GM18519 (cell line): ENCODE measurements at regions not wholly inside any gene's neighbourhood (a gene's known extent, or its start where the extent isn't known, plus 50 kb on each side); places are given as distances from the start of the nearest gene placed in this dataset.
"Not testable (repeated sequence)": the region's sequence is repeated elsewhere in the genome, so short reads cannot be mapped to it uniquely, and the experiment has no call there.

Source experiments
- ATAC-seq: cut with Tn5 transposase; IDR thresholded peaks from one replicate; pipeline ENCODE4 v1.9.1; 2021; ENCODE audit warnings: mild to moderate bottlenecking, moderate library complexity; ENCODE audit not compliant: unreplicated experiment, low FRiP score

- ATAC-seq = no peak
These were observed 1568.7 kb upstream of the CELF4 start for GRCh38 chr18:39134255-39134654.

GRCh38 chr18:39127538-39127937 is 1561.9 kb upstream of the CELF4 start:
- not testable (repeated sequence) for ATAC-seq

GRCh38 chr18:39113790-39114189 is 1548.2 kb upstream of the CELF4 start:
- ATAC-seq = no peak

- ATAC-seq = no peak
These were observed 1539.5 kb upstream of the CELF4 start for GRCh38 chr18:39105104-39105503.

- ATAC-seq = no peak
These were observed 1507.4 kb upstream of the CELF4 start for GRCh38 chr18:39072970-39073369.

GRCh38 chr18:39062426-39062825 is 1496.8 kb upstream of the CELF4 start:
- no peak for ATAC-seq

GRCh38 chr18:39058386-39059000 is 1492.9 kb upstream of the CELF4 start:
- no peak for ATAC-seq

- no peak for ATAC-seq
These were observed 1491.9 kb upstream of the CELF4 start for GRCh38 chr18:39057423-39058064.

GRCh38 chr18:39053571-39053970 is 1488.0 kb upstream of the CELF4 start:
- ATAC-seq = no peak

GRCh38 chr18:39051013-39051412 is 1485.4 kb upstream of the CELF4 start:
- no peak for ATAC-seq

GRCh38 chr18:39039813-39040212 is 1474.2 kb upstream of the CELF4 start:
- ATAC-seq = no peak

GRCh38 chr18:39037925-39038324 is 1472.3 kb upstream of the CELF4 start:
- ATAC-seq = no peak

- no peak for ATAC-seq
These were observed 1467.7 kb upstream of the CELF4 start for GRCh38 chr18:39033312-39033711.

- no peak for ATAC-seq
These were observed 1466.0 kb upstream of the CELF4 start for GRCh38 chr18:39031647-39032046.

- ATAC-seq = no peak
These were observed 1464.6 kb upstream of the CELF4 start for GRCh38 chr18:39030124-39030655.

- no peak for ATAC-seq
These were observed 1459.9 kb upstream of the CELF4 start for GRCh38 chr18:39025531-39025930.

- no peak for ATAC-seq
These were observed 1454.4 kb upstream of the CELF4 start for GRCh38 chr18:39019989-39020388.

- ATAC-seq = no peak
These were observed 1441.7 kb upstream of the CELF4 start for GRCh38 chr18:39007031-39007902.

- ATAC-seq = no peak
These were observed 1430.5 kb upstream of the CELF4 start for GRCh38 chr18:38996056-38996455.

GRCh38 chr18:38993342-38993741 is 1427.7 kb upstream of the CELF4 start:
- ATAC-seq = no peak

GRCh38 chr18:38984968-38985367 is 1419.4 kb upstream of the CELF4 start:
- no peak for ATAC-seq
